Panc1 (cell line): ENCODE measurements at regions not wholly inside any gene's neighbourhood (a gene's known extent, or its start where the extent isn't known, plus 50 kb on each side); places are given as distances from the start of the nearest gene placed in this dataset.

ENCODE experiments used
- ATAC-seq: fragments of 200-7000 bp; cut with Tn5 transposase; 2 replicates; pipeline ENCODE4 v1.9.1; 2020; ENCODE audit warnings: mild to moderate bottlenecking, moderate library complexity
- BruUV-seq: library from RNA; stranded (reverse); fragments of 400-500 nt; replicated peaks from 2 replicates; lab custom pipeline; 2021; lab: Mats Ljungman, UMichigan
- CTCF ChIA-PET: fragments of 300-600 bp; sonication (Branson Sonifier 250); formaldehyde crosslinking; loops from one replicate; lab custom pipeline; 2022; ENCODE audit warnings: antibody characterized with exemption; lab: Charles Lee
- POLR2A ChIA-PET: fragments of 300-600 bp; sonication (Branson Sonifier 250); formaldehyde crosslinking; loops from one replicate; lab custom pipeline; 2022; ENCODE audit warnings: antibody characterized with exemption; lab: Charles Lee
- DNase-seq: peaks from one replicate; pipeline ENCODE4 v3.0.0-alpha.2; 2010; ENCODE audit warnings: low read depth, low spot score
- H3K27ac ChIP-seq: 2 replicates; pipeline ENCODE4 v1.5.1; 2011; ENCODE audit warnings: mild to moderate bottlenecking, low read length, inconsistent platforms
- H3K27me3 ChIP-seq: fragments of 200-500 bp; sonication (Bioruptor generic); 2 replicates; pipeline ENCODE4 v1.6.0; 2014; ENCODE audit warnings: low read length, inconsistent platforms; ENCODE audit not compliant: control insufficient read depth, insufficient read depth
- H3K36me3 ChIP-seq: fragments of 200-500 bp; sonication (Bioruptor generic); 2 replicates; pipeline ENCODE4 v1.5.1; 2014; ENCODE audit warnings: inconsistent platforms, mild to moderate bottlenecking, low read length, moderate library complexity; ENCODE audit not compliant: control insufficient read depth, insufficient read depth
- H3K4me1 ChIP-seq: 2 replicates; pipeline ENCODE4 v1.5.1; 2011; ENCODE audit warnings: inconsistent platforms, mild to moderate bottlenecking, low read length, moderate library complexity; ENCODE audit not compliant: control insufficient read depth, insufficient read depth
- H3K4me3 ChIP-seq, 2 experiments: 2 replicates each; pipeline ENCODE4 v1.5.1; 2011 to 2012; ENCODE audit warnings: low read depth in 2 of 2, low read length in 2 of 2, mild to moderate bottlenecking in 2 of 2, inconsistent platforms in 1 of 2, moderate library complexity in 1 of 2
- H3K9me3 ChIP-seq: fragments of 200-500 bp; sonication (Bioruptor generic); 2 replicates; pipeline ENCODE4 v1.5.1; 2014; ENCODE audit warnings: low read depth, mild to moderate bottlenecking, inconsistent platforms, low read length, moderate library complexity; ENCODE audit not compliant: control insufficient read depth, insufficient read depth
- CTCF ChIP-seq: fragments of 450-650 bp; IDR thresholded peaks from 2 replicates; pipeline ENCODE4 v1.5.1; 2017; ENCODE audit warnings: mild to moderate bottlenecking
- POLR2AphosphoS5 ChIP-seq: IDR thresholded peaks from 2 replicates; pipeline ENCODE4 v1.6.1; 2012; ENCODE audit warnings: mild to moderate bottlenecking, low read depth, low read length, moderate library complexity
- REST ChIP-seq, 2 experiments: IDR thresholded peaks; 2 replicates each; pipeline ENCODE4 v1.6.1; 2011 to 2012; ENCODE audit warnings: low read depth in 2 of 2, control low read depth in 1 of 2, low read length in 1 of 2, mild to moderate bottlenecking in 1 of 2, moderate library complexity in 1 of 2; ENCODE audit not compliant: insufficient read depth in 1 of 2
- SIN3A ChIP-seq: IDR thresholded peaks from 2 replicates; pipeline ENCODE4 v1.6.1; 2012; ENCODE audit warnings: low read depth, mild to moderate bottlenecking, low read length, moderate library complexity, borderline replicate concordance; ENCODE audit not compliant: insufficient read depth
- TCF7L2 ChIP-seq: IDR thresholded peaks from 2 replicates; pipeline ENCODE4 v1.6.1; 2011; ENCODE audit warnings: mild to moderate bottlenecking, low read depth, low read length, inconsistent platforms
- in situ Hi-C: cut with HindIII; loops from 2 replicates; pipeline ENCODE4 v1.10.0; 2016; ENCODE audit warnings: low sequenced_read_pairs, low pct_unique_long_range_greater_than_20kb
- intact Hi-C: fragments of 100-400 bp; cut with micrococcal nuclease; formaldehyde crosslinking; loops from one replicate; pipeline ENCODE4 v1.10.0; 2022; ENCODE audit not compliant: unreplicated experiment

- Histone ChIP-seq H3K4me3 (no peak overlapping the region), H3K9me3 (no peaks in the 10 kb centered on the region), H3K36me3 (no peaks in the 10 kb centered on the region), H3K27me3 (no peaks in the 10 kb centered on the region), H3K4me1 (no peaks in the 10 kb centered on the region), H3K27ac (no peak overlapping the region)
- CTCF ChIA-PET = no interaction called here
- POLR2A ChIA-PET = no interaction called here
- TF ChIP-seq POLR2AphosphoS5 (no peak), TCF7L2 (no peak)
- ATAC-seq = no peak
- intact Hi-C loops (no loop called here), in situ Hi-C loops (no loop called here)
- BruUV-seq = no TSS peak
- DNase-seq = no peak
These were observed 283.3 kb downstream of the PPP1R3A start for GRCh38 chr7:113635492-113635891.

GRCh38 chr7:113633073-113633472 is 285.7 kb downstream of the PPP1R3A start:
- ATAC-seq (no peak), DNase-seq (no peak)
- ChIA-PET CTCF (no interaction called here), POLR2A (no interaction called here)
- no peak overlapping the region for H3K27ac ChIP-seq
- H3K27me3 ChIP-seq = no peaks in the 10 kb centered on the region
- TF ChIP-seq REST (IDR thresholded peaks at IDR 0.05; ENCODE audit: insufficient read depth in 1 of 2, low read depth in 2 of 2, low read length in 1 of 2) (no peak), POLR2AphosphoS5 (no peak), TCF7L2 (no peak), CTCF (no peak), SIN3A (no peak)
- intact Hi-C loops = no loop called here
- H3K4me3 ChIP-seq = no peak overlapping the region
- H3K9me3 ChIP-seq = no peaks in the 10 kb centered on the region
- BruUV-seq = no TSS peak
- H3K4me1 ChIP-seq = no peaks in the 10 kb centered on the region; the same call in 1 of the 2 replicates
- in situ Hi-C loops = no loop called here
- H3K36me3 ChIP-seq = no peaks in the 10 kb centered on the region

- CTCF ChIA-PET = no interaction called here
- no peaks in the 10 kb centered on the region for H3K27me3 ChIP-seq
- ATAC-seq (no peak), DNase-seq (no peak)
- no peak overlapping the region for H3K27ac ChIP-seq
- intact Hi-C loops = no loop called here
- TF ChIP-seq TCF7L2 (no peak), POLR2AphosphoS5 (no peak), REST (IDR thresholded peaks at IDR 0.05; ENCODE audit: insufficient read depth in 1 of 2, low read depth in 2 of 2, low read length in 1 of 2) (no peak), SIN3A (no peak), CTCF (no peak)
- no peaks in the 10 kb centered on the region for H3K9me3 ChIP-seq
- H3K4me1 ChIP-seq = no peaks in the 10 kb centered on the region; the same call in 1 of the 2 replicates
- H3K4me3 ChIP-seq = no peak overlapping the region
- H3K36me3 ChIP-seq = no peaks in the 10 kb centered on the region
- POLR2A ChIA-PET = no interaction called here
- no TSS peak for BruUV-seq
- in situ Hi-C loops = no loop called here
These were observed 289.6 kb downstream of the PPP1R3A start for GRCh38 chr7:113628948-113629847.
